ENCODE measurements at regions not wholly inside any gene's neighbourhood (a gene's known extent, or its start where the extent isn't known, plus 50 kb on each side); places are given as distances from the start of the nearest gene placed in this dataset.
A peak's percentile ranks its signal among the peaks of the same experiment; 100 is the strongest.
"Not testable (repeated sequence)": the region's sequence is repeated elsewhere in the genome, so short reads cannot be mapped to it uniquely, and the experiment has no call there.

DNA sequence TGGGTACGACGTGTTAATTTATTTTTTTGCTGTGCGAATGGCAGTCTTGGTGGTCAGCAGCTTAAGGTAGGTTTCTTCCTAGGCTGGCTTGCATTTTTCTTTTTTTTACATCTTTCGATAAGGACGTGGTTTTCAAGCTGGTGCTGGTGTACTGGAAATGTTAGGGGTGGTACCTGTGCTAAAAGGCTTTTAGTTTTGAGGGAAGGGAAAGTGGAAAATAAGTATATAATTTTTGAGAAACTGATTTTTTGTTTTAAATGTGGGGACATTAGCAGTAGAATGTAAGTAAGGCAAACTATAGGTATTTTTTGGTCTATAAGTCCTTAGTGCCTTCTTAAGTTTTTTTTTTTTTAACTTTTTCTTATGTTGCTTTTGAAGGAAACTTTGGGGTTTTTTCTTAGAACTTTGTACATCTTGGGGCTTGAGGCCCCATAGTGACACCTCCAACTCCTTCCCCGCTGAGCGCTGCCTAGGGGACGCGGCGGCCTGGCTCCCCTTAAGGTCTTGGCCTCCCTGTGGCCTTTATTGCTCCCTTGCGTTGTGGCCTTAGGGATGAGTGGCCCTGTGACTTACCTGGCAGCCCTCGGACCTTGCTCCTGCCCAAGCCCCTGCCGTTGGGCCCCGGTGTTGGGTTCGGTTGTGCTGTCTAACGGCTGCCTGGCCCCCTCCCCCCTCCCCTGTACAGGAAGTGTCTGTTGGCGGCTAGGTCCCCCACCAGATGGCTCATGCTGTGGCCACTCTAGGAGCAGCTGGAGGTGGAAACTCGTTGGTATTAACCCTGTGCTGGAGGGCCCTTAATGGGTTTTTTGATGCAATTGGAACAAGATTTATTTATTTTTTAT, 88.0 kb upstream of the RPRML start:
- peak; percentile 28 for TF ChIP-seq CTCF (conservative IDR thresholded peaks at IDR 0.05; ENCODE audit: low read depth, low read length)
- DNase-seq (ENCODE audit: low read depth), result peak; percentile 72
- H3K4me3 ChIP-seq (ENCODE audit: low read length), result peak overlapping the region; percentile 96

DNA sequence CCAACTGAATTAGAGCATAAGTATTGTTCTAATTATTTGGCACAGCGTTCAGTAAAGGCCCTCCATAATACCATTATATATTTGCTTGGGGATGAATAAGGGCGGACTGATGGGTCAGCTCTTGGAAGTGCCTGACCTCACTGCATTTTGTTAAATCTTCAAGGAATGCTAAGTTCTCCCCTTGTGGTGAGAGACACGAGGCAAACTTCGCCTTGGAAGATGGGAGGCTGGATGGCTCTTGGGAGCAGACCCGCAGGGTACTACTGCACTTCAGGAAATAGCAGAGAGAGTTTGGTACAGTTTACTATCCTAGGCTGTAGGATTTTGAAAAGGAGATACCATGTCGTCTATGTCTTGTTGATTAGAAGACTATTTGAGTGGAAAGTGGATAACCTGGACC, 87.0 kb upstream of the RPRML start:
- DNase-seq (ENCODE audit: low read depth), result no peak
- TF ChIP-seq CTCF (conservative IDR thresholded peaks at IDR 0.05; ENCODE audit: low read depth, low read length), result no peak
- no peak overlapping the region for H3K4me3 ChIP-seq (ENCODE audit: low read length)

DNA sequence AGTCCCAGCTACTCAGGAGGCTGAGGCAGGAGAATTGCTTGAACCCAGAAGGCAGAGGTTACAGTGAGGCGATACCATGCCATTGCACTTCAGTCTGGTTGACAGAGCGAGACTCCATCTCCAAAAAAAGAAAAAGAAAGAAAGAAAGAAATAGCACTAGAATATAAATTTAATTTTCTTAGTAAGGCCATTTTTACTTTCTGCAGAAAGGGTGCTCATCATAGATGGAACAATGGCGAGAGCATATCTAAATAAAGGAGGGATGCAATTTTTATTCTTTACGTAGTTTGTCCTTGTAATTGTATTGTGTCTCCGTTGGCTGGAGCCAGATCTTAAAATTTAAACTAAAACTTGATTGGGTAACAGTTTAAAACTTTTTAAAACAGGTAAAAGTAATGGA, 85.6 kb upstream of the RPRML start:
- H3K4me3 ChIP-seq (ENCODE audit: low read length), result no peak overlapping the region
- no peak for TF ChIP-seq CTCF (conservative IDR thresholded peaks at IDR 0.05; ENCODE audit: low read depth, low read length)
- no peak for DNase-seq (ENCODE audit: low read depth)

GRCh38 chr17:47063475-47063874, 84.4 kb upstream of the RPRML start:
- TF ChIP-seq CTCF (conservative IDR thresholded peaks at IDR 0.05; ENCODE audit: low read depth, low read length), result no peak
- DNase-seq (ENCODE audit: low read depth), result no peak
- no peak overlapping the region for H3K4me3 ChIP-seq (ENCODE audit: low read length)

GRCh38 chr17:47062851-47063250, 83.8 kb upstream of the RPRML start:
- H3K4me3 ChIP-seq (ENCODE audit: low read length); DNase-seq (ENCODE audit: low read depth): not testable (repeated sequence)

DNA sequence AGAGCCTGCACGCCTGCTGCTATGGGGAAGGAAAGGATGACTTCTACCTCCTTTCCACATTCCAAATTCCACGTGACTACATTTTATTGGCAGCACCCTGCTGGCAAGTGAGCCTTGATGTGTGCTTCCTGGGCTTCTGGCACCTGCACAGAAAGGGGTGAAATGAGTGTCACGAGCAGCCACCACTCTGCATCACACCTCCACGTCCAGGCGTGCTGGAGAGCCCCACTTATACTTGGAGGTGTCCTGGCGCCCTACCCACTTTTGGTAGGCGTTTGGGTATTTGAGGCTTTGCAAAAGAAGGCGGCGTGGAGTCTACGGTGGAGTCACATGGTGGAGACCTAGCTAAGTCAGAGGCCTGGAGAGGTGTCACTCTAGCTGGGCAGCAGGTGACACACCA, 81.0 kb upstream of the RPRML start:
- not testable (repeated sequence) for DNase-seq (ENCODE audit: low read depth); H3K4me3 ChIP-seq (ENCODE audit: low read length)

DNA sequence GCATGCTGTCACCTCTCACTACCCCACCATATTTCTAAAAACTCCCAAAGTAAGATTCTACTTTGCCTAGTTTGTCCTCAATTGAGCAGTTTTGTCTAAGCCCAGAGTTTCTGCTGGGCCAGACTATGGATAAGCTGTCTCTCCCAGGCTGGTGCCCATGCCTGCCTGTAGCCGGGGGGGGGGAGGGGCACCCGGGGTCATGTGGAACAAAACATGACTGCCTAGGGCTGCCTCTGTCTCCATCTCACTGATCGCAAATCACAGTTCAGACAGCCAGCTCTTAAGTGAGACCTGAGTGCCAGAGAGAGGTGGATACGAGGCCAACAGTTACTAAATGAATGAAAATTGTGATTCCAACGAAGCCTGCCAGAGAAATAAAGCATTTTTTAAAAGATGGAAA, 78.8 kb upstream of the RPRML start:
- DNase-seq (ENCODE audit: low read depth), result no peak

GRCh38 chr17:47057279-47057678, 78.2 kb upstream of the RPRML start:
- not testable (repeated sequence) for H3K4me3 ChIP-seq (ENCODE audit: low read length); DNase-seq (ENCODE audit: low read depth)

More for the DNA sequence above, 78.8 kb upstream of the RPRML start:
- no peak overlapping the region for H3K4me3 ChIP-seq (ENCODE audit: low read length)
- no peak for TF ChIP-seq CTCF (conservative IDR thresholded peaks at IDR 0.05; ENCODE audit: low read depth, low read length)

DNA sequence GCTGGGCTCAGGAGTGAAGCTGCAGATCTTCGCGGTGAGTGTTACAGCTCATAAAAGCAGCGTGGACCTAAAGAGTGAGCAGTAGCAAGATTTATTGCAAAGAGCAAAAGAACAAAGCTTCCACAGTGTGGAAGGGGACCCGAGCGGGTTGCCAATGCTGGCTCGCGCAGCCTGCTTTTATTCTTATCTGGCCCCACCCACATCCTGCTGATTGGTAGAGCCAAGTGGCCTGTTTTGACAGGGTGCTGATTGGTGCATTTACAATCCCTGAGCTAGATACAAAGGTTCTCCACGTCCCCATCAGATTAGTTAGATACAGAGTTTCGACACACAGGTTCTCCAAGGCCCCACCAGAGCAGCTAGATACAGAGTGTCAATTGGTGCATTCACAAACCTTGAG, 77.6 kb upstream of the RPRML start:
- DNase-seq (ENCODE audit: low read depth); H3K4me3 ChIP-seq (ENCODE audit: low read length): not testable (repeated sequence)

Measured in retinal pigment epithelial cell (primary cell).